PC-3 (cell line): ENCODE measurements at regions not wholly inside any gene's neighbourhood (a gene's known extent, or its start where the extent isn't known, plus 50 kb on each side); places are given as distances from the start of the nearest gene placed in this dataset.

Experiments used
- ATAC-seq: fragments of 200-7000 bp; cut with Tn5 transposase; 2 replicates; pipeline ENCODE4 v1.9.1; 2020; ENCODE audit warnings: mild to moderate bottlenecking, moderate library complexity
- BruUV-seq: library from RNA; stranded (reverse); fragments of 400-500 nt; replicated peaks from 2 replicates; lab custom pipeline; 2021; lab: Mats Ljungman, UMichigan
- CTCF ChIA-PET: fragments of 300-600 bp; sonication (Branson Sonifier 250); formaldehyde crosslinking; loops from one replicate; lab custom pipeline; 2022; ENCODE audit warnings: antibody characterized with exemption; lab: Charles Lee
- POLR2A ChIA-PET: fragments of 300-600 bp; sonication (Branson Sonifier 250); formaldehyde crosslinking; loops from one replicate; lab custom pipeline; 2022; ENCODE audit warnings: antibody characterized with exemption; ENCODE audit not compliant: unreplicated experiment; lab: Charles Lee
- DNase-seq: peaks from one replicate; pipeline ENCODE4 v3.0.0-alpha.2; 2015
- H2AFZ ChIP-seq: fragments of 300-600 bp; sonication (generic); 2 replicates; pipeline ENCODE4 v1.6.0; 2016; ENCODE audit warnings: antibody characterized with exemption, low read length
- H3F3A ChIP-seq: fragments of 300-600 bp; sonication (generic); one replicate; pipeline ENCODE4 v1.6.0; 2017; ENCODE audit warnings: antibody characterized with exemption, low read length, control low read depth, mild to moderate bottlenecking; ENCODE audit not compliant: unreplicated experiment
- H3K27ac ChIP-seq: fragments of 300-600 bp; sonication (generic); 2 replicates; pipeline ENCODE4 v1.5.1; 2016; ENCODE audit warnings: mild to moderate bottlenecking, low read length
- H3K27me3 ChIP-seq: fragments of 300-600 bp; sonication (generic); 2 replicates; pipeline ENCODE4 v1.6.1; 2016; ENCODE audit warnings: low read length, mixed read lengths
- H3K36me3 ChIP-seq: fragments of 300-600 bp; sonication (generic); 2 replicates; pipeline ENCODE4 v1.6.1; 2016; ENCODE audit warnings: low read depth, mixed run types, low read length, mixed read lengths
- H3K4me1 ChIP-seq: fragments of 300-600 bp; sonication (generic); 2 replicates; pipeline ENCODE4 v1.5.1; 2016; ENCODE audit warnings: low read length; ENCODE audit not compliant: insufficient read depth
- H3K4me2 ChIP-seq: fragments of 300-600 bp; sonication (generic); 2 replicates; pipeline ENCODE4 v1.6.0; 2016; ENCODE audit warnings: low read length
- H3K4me3 ChIP-seq: fragments of 300-600 bp; sonication (generic); 2 replicates; pipeline ENCODE4 v1.5.1; 2016; ENCODE audit warnings: mild to moderate bottlenecking, low read length, mixed read lengths
- H3K79me2 ChIP-seq: fragments of 300-600 bp; sonication (generic); 2 replicates; pipeline ENCODE4 v1.6.1; 2017; ENCODE audit warnings: low read length, mixed read lengths
- H3K9ac ChIP-seq: fragments of 300-600 bp; sonication (generic); 2 replicates; pipeline ENCODE4 v1.6.0; 2016; ENCODE audit warnings: mild to moderate bottlenecking, low read length
- H3K9me2 ChIP-seq: fragments of 300-600 bp; sonication (generic); replicated peaks from 2 replicates; pipeline ENCODE4 v1.6.1; 2016; ENCODE audit warnings: mixed run types, low read length, mixed read lengths
- H3K9me3 ChIP-seq: fragments of 300-600 bp; sonication (generic); 2 replicates; pipeline ENCODE4 v1.6.1; 2016; ENCODE audit warnings: low read length, mixed read lengths
- H4K20me1 ChIP-seq: fragments of 300-600 bp; sonication (generic); 2 replicates; pipeline ENCODE4 v1.6.1; 2016; ENCODE audit warnings: low read length, mixed read lengths
- EZH2 ChIP-seq: fragments of 300-600 bp; sonication (generic); IDR thresholded peaks from one replicate; pipeline ENCODE4 v1.6.1; 2017; ENCODE audit warnings: antibody characterized with exemption, mild to moderate bottlenecking, low read length; ENCODE audit not compliant: unreplicated experiment
- EZH2phosphoT487 ChIP-seq: fragments of 300-600 bp; sonication (generic); IDR thresholded peaks from 2 replicates; pipeline ENCODE4 v1.6.1; 2018; ENCODE audit warnings: mild to moderate bottlenecking, antibody characterized with exemption, low read length, borderline replicate concordance
- intact Hi-C: fragments of 100-400 bp; cut with micrococcal nuclease; formaldehyde crosslinking; loops from 2 replicates; pipeline ENCODE4 v1.9.0; 2023
- TF ChIP-seq, protein P1 (sequence below): fragments of 300-600 bp; sonication (generic); conservative IDR thresholded peaks from 2 replicates; pipeline ENCODE4 v1.5.1; 2017; ENCODE audit warnings: antibody characterized with exemption, low read depth, mild to moderate bottlenecking, low read length

- Histone ChIP-seq H3F3A (no peaks in the 10 kb centered on the region), H4K20me1 (no peaks in the 10 kb centered on the region), H3K9me2 (no peaks in the 10 kb centered on the region), H3K4me2 (no peak overlapping the region), H3K27me3 (peaks cover 93% of the 10 kb centered on the region), H3K9me3 (no peaks in the 10 kb centered on the region), H3K79me2 (no peaks in the 10 kb centered on the region), H3K4me1 (no peaks in the 10 kb centered on the region), H3K27ac (no peak overlapping the region), H3K4me3 (no peak overlapping the region), H2AFZ (no peak overlapping the region), H3K9ac (no peak overlapping the region), H3K36me3 (no peaks in the 10 kb centered on the region)
- TF ChIP-seq EZH2 (no peak), EZH2phosphoT487 (no peak)
- TF ChIP-seq, protein P1, sequence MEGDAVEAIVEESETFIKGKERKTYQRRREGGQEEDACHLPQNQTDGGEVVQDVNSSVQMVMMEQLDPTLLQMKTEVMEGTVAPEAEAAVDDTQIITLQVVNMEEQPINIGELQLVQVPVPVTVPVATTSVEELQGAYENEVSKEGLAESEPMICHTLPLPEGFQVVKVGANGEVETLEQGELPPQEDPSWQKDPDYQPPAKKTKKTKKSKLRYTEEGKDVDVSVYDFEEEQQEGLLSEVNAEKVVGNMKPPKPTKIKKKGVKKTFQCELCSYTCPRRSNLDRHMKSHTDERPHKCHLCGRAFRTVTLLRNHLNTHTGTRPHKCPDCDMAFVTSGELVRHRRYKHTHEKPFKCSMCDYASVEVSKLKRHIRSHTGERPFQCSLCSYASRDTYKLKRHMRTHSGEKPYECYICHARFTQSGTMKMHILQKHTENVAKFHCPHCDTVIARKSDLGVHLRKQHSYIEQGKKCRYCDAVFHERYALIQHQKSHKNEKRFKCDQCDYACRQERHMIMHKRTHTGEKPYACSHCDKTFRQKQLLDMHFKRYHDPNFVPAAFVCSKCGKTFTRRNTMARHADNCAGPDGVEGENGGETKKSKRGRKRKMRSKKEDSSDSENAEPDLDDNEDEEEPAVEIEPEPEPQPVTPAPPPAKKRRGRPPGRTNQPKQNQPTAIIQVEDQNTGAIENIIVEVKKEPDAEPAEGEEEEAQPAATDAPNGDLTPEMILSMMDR: no peak
- no TSS peak for BruUV-seq
- ATAC-seq: no peak
- intact Hi-C loops: no loop called here
- no peak for DNase-seq
- POLR2A ChIA-PET: no interaction called here
- CTCF ChIA-PET: no interaction called here
Observed at GRCh38 chr11:131295986-131296385, 74.4 kb upstream of the NTM start.

- DNase-seq (no peak), ATAC-seq (no peak)
- H3K9me3 ChIP-seq: no peaks in the 10 kb centered on the region
- ChIA-PET POLR2A (no interaction called here), CTCF (no interaction called here)
- no peaks in the 10 kb centered on the region for H3K9me2 ChIP-seq
- H3K4me2 ChIP-seq: no peak overlapping the region
- no peak overlapping the region for H3K9ac ChIP-seq
- H3K4me1 ChIP-seq: no peaks in the 10 kb centered on the region
- H3K27ac ChIP-seq: no peak overlapping the region
- intact Hi-C loops: no loop called here
- no TSS peak for BruUV-seq
- peaks cover 88% of the 10 kb centered on the region for H3K27me3 ChIP-seq
- H3F3A ChIP-seq: no peaks in the 10 kb centered on the region
- H3K4me3 ChIP-seq: no peak overlapping the region
- H3K79me2 ChIP-seq: no peaks in the 10 kb centered on the region
- H3K36me3 ChIP-seq: no peaks in the 10 kb centered on the region
- H4K20me1 ChIP-seq: no peaks in the 10 kb centered on the region
- TF ChIP-seq, protein P1: no peak
- TF ChIP-seq EZH2phosphoT487 (no peak), EZH2 (no peak)
- H2AFZ ChIP-seq: no peak overlapping the region
Observed at GRCh38 chr11:131297441-131297840, 73.0 kb upstream of the NTM start.

GRCh38 chr11:131299598-131300438 lies 70.6 kb upstream of the NTM start:
- Histone ChIP-seq H2AFZ (no peak overlapping the region), H3K27me3 (peaks cover 75% of the 10 kb centered on the region), H3K9ac (no peak overlapping the region), H3K79me2 (no peaks in the 10 kb centered on the region), H3K4me3 (no peak overlapping the region), H3K4me2 (no peak overlapping the region), H3K9me2 (no peaks in the 10 kb centered on the region), H3F3A (no peaks in the 10 kb centered on the region), H3K36me3 (no peaks in the 10 kb centered on the region), H3K4me1 (no peaks in the 10 kb centered on the region), H3K9me3 (no peaks in the 10 kb centered on the region), H3K27ac (no peak overlapping the region), H4K20me1 (no peaks in the 10 kb centered on the region)
- no TSS peak for BruUV-seq
- ATAC-seq: no peak
- ChIA-PET CTCF (no interaction called here), POLR2A (no interaction called here)
- DNase-seq: no peak
- intact Hi-C loops: no loop called here
- no peak for TF ChIP-seq EZH2
- TF ChIP-seq, protein P1: no peak
- no peak for TF ChIP-seq EZH2phosphoT487
